ENCODE measurements at regions not wholly inside any gene's neighbourhood (a gene's known extent, or its start where the extent isn't known, plus 50 kb on each side); places are given as distances from the start of the nearest gene placed in this dataset.

GRCh38 chr1:229107972-229108371, 162.9 kb upstream of the RAB4A start:
- peaks cover 9% of the 10 kb centered on the region for H3K4me1 ChIP-seq (ENCODE audit: control insufficient read depth, insufficient read depth, low read length)
- no peaks in the 10 kb centered on the region for H3K36me3 ChIP-seq (ENCODE audit: control insufficient read depth, insufficient read depth, low read length)
- H3K9me3 ChIP-seq (ENCODE audit: control insufficient read depth, insufficient read depth, low read length) = no peaks in the 10 kb centered on the region
- no peak overlapping the region for H3K27ac ChIP-seq (ENCODE audit: low read depth, low read length)
- no peak overlapping the region for H3K4me3 ChIP-seq (ENCODE audit: low read depth, low read length)
- no peaks in the 10 kb centered on the region for H3K27me3 ChIP-seq (ENCODE audit: control insufficient read depth, insufficient read depth, low read length)
- no peak overlapping the region for H3K9ac ChIP-seq (ENCODE audit: low read depth, low read length)

- H3K27me3 ChIP-seq (ENCODE audit: control insufficient read depth, insufficient read depth, low read length) = peaks cover 5% of the 10 kb centered on the region; the same call in 1 of the 2 replicates
- H3K4me3 ChIP-seq (ENCODE audit: low read depth, low read length) = no peak overlapping the region
- H3K4me1 ChIP-seq (ENCODE audit: control insufficient read depth, insufficient read depth, low read length) = peaks cover 9% of the 10 kb centered on the region
- H3K27ac ChIP-seq (ENCODE audit: low read depth, low read length) = no peak overlapping the region
- H3K36me3 ChIP-seq (ENCODE audit: control insufficient read depth, insufficient read depth, low read length) = no peaks in the 10 kb centered on the region
- no peak overlapping the region for H3K9ac ChIP-seq (ENCODE audit: low read depth, low read length)
- H3K9me3 ChIP-seq (ENCODE audit: control insufficient read depth, insufficient read depth, low read length) = no peaks in the 10 kb centered on the region
Observed at GRCh38 chr1:229108598-229109201, 162.2 kb upstream of the RAB4A start.

GRCh38 chr1:229109320-229109761, 161.6 kb upstream of the RAB4A start:
- no peaks in the 10 kb centered on the region for H3K9me3 ChIP-seq (ENCODE audit: control insufficient read depth, insufficient read depth, low read length)
- peaks cover 11% of the 10 kb centered on the region for H3K27me3 ChIP-seq (ENCODE audit: control insufficient read depth, insufficient read depth, low read length)
- no peak overlapping the region for H3K9ac ChIP-seq (ENCODE audit: low read depth, low read length)
- peaks cover 14% of the 10 kb centered on the region for H3K4me1 ChIP-seq (ENCODE audit: control insufficient read depth, insufficient read depth, low read length)
- H3K4me3 ChIP-seq (ENCODE audit: low read depth, low read length) = no peak overlapping the region
- no peak overlapping the region for H3K27ac ChIP-seq (ENCODE audit: low read depth, low read length)
- no peaks in the 10 kb centered on the region for H3K36me3 ChIP-seq (ENCODE audit: control insufficient read depth, insufficient read depth, low read length)

GRCh38 chr1:229110986-229111385, 159.9 kb upstream of the RAB4A start:
- Histone ChIP-seq H3K9me3 (ENCODE audit: control insufficient read depth, insufficient read depth, low read length) (no peaks in the 10 kb centered on the region), H3K36me3 (ENCODE audit: control insufficient read depth, insufficient read depth, low read length) (no peaks in the 10 kb centered on the region), H3K4me1 (ENCODE audit: control insufficient read depth, insufficient read depth, low read length) (peaks cover 16% of the 10 kb centered on the region), H3K27ac (ENCODE audit: low read depth, low read length) (no peak overlapping the region), H3K4me3 (ENCODE audit: low read depth, low read length) (no peak overlapping the region), H3K27me3 (ENCODE audit: control insufficient read depth, insufficient read depth, low read length) (peaks cover 14% of the 10 kb centered on the region), H3K9ac (ENCODE audit: low read depth, low read length) (no peak overlapping the region)

GRCh38 chr1:229111703-229112319, 159.1 kb upstream of the RAB4A start:
- Histone ChIP-seq H3K4me3 (ENCODE audit: low read depth, low read length) (no peak overlapping the region), H3K36me3 (ENCODE audit: control insufficient read depth, insufficient read depth, low read length) (no peaks in the 10 kb centered on the region), H3K4me1 (ENCODE audit: control insufficient read depth, insufficient read depth, low read length) (peaks cover 16% of the 10 kb centered on the region), H3K27me3 (ENCODE audit: control insufficient read depth, insufficient read depth, low read length) (peaks cover 14% of the 10 kb centered on the region), H3K27ac (ENCODE audit: low read depth, low read length) (no peak overlapping the region), H3K9ac (ENCODE audit: low read depth, low read length) (no peak overlapping the region), H3K9me3 (ENCODE audit: control insufficient read depth, insufficient read depth, low read length) (no peaks in the 10 kb centered on the region)

GRCh38 chr1:229112832-229113548, 157.9 kb upstream of the RAB4A start:
- Histone ChIP-seq H3K4me3 (ENCODE audit: low read depth, low read length) (no peak overlapping the region), H3K27me3 (ENCODE audit: control insufficient read depth, insufficient read depth, low read length) (peaks cover 14% of the 10 kb centered on the region), H3K36me3 (ENCODE audit: control insufficient read depth, insufficient read depth, low read length) (no peaks in the 10 kb centered on the region), H3K27ac (ENCODE audit: low read depth, low read length) (no peak overlapping the region), H3K4me1 (ENCODE audit: control insufficient read depth, insufficient read depth, low read length) (peaks cover 16% of the 10 kb centered on the region), H3K9me3 (ENCODE audit: control insufficient read depth, insufficient read depth, low read length) (no peaks in the 10 kb centered on the region), H3K9ac (ENCODE audit: low read depth, low read length) (no peak overlapping the region)

GRCh38 chr1:229114315-229114714, 156.6 kb upstream of the RAB4A start:
- no peak overlapping the region for H3K27ac ChIP-seq (ENCODE audit: low read depth, low read length)
- no peak overlapping the region for H3K4me3 ChIP-seq (ENCODE audit: low read depth, low read length)
- H3K36me3 ChIP-seq (ENCODE audit: control insufficient read depth, insufficient read depth, low read length) = no peaks in the 10 kb centered on the region
- H3K4me1 ChIP-seq (ENCODE audit: control insufficient read depth, insufficient read depth, low read length) = peaks cover 7% of the 10 kb centered on the region; the same call in 1 of the 2 replicates
- H3K9me3 ChIP-seq (ENCODE audit: control insufficient read depth, insufficient read depth, low read length) = no peaks in the 10 kb centered on the region
- H3K9ac ChIP-seq (ENCODE audit: low read depth, low read length) = no peak overlapping the region
- peaks cover 14% of the 10 kb centered on the region for H3K27me3 ChIP-seq (ENCODE audit: control insufficient read depth, insufficient read depth, low read length)

GRCh38 chr1:229114850-229115365, 156.0 kb upstream of the RAB4A start:
- H3K4me1 ChIP-seq (ENCODE audit: control insufficient read depth, insufficient read depth, low read length) = peaks cover 7% of the 10 kb centered on the region; the same call in 1 of the 2 replicates
- H3K9me3 ChIP-seq (ENCODE audit: control insufficient read depth, insufficient read depth, low read length) = no peaks in the 10 kb centered on the region
- H3K4me3 ChIP-seq (ENCODE audit: low read depth, low read length) = no peak overlapping the region
- H3K27ac ChIP-seq (ENCODE audit: low read depth, low read length) = no peak overlapping the region
- no peaks in the 10 kb centered on the region for H3K36me3 ChIP-seq (ENCODE audit: control insufficient read depth, insufficient read depth, low read length)
- no peak overlapping the region for H3K9ac ChIP-seq (ENCODE audit: low read depth, low read length)
- peaks cover 14% of the 10 kb centered on the region for H3K27me3 ChIP-seq (ENCODE audit: control insufficient read depth, insufficient read depth, low read length)

GRCh38 chr1:229116114-229116513, 154.8 kb upstream of the RAB4A start:
- H3K9ac ChIP-seq (ENCODE audit: low read depth, low read length) = no peak overlapping the region
- no peaks in the 10 kb centered on the region for H3K9me3 ChIP-seq (ENCODE audit: control insufficient read depth, insufficient read depth, low read length)
- H3K27me3 ChIP-seq (ENCODE audit: control insufficient read depth, insufficient read depth, low read length) = peaks cover 14% of the 10 kb centered on the region
- peaks cover 7% of the 10 kb centered on the region; the same call in 1 of the 2 replicates for H3K4me1 ChIP-seq (ENCODE audit: control insufficient read depth, insufficient read depth, low read length)
- H3K36me3 ChIP-seq (ENCODE audit: control insufficient read depth, insufficient read depth, low read length) = no peaks in the 10 kb centered on the region
- no peak overlapping the region for H3K4me3 ChIP-seq (ENCODE audit: low read depth, low read length)
- H3K27ac ChIP-seq (ENCODE audit: low read depth, low read length) = no peak overlapping the region

GRCh38 chr1:229117664-229118300, 153.1 kb upstream of the RAB4A start:
- no peaks in the 10 kb centered on the region for H3K36me3 ChIP-seq (ENCODE audit: control insufficient read depth, insufficient read depth, low read length)
- H3K4me3 ChIP-seq (ENCODE audit: low read depth, low read length) = no peak overlapping the region
- peaks cover 9% of the 10 kb centered on the region; the same call in 1 of the 2 replicates for H3K4me1 ChIP-seq (ENCODE audit: control insufficient read depth, insufficient read depth, low read length)
- H3K9me3 ChIP-seq (ENCODE audit: control insufficient read depth, insufficient read depth, low read length) = no peaks in the 10 kb centered on the region
- H3K9ac ChIP-seq (ENCODE audit: low read depth, low read length) = no peak overlapping the region
- H3K27me3 ChIP-seq (ENCODE audit: control insufficient read depth, insufficient read depth, low read length) = peaks cover 14% of the 10 kb centered on the region
- H3K27ac ChIP-seq (ENCODE audit: low read depth, low read length) = no peak overlapping the region
